MV-4-11 (cell line): ENCODE measurements at regions not wholly inside any gene's neighbourhood (a gene's known extent, or its start where the extent isn't known, plus 50 kb on each side); places are given as distances from the start of the nearest gene placed in this dataset.
"Not testable (repeated sequence)": the region's sequence is repeated elsewhere in the genome, so short reads cannot be mapped to it uniquely, and the experiment has no call there.

Source experiments
- DNase-seq: peaks from one replicate; lab custom pipeline; 2025; lab: John Stamatoyannopoulos, UW

- no peak for DNase-seq
Measured at GRCh38 chr20:48329676-48330664, 497.8 kb downstream of the PREX1 start.

- DNase-seq, result no peak
Measured at GRCh38 chr20:48329031-48329615, 498.7 kb downstream of the PREX1 start.

GRCh38 chr20:48327848-48328247 lies 500.0 kb downstream of the PREX1 start:
- not testable (repeated sequence) for DNase-seq

- no peak for DNase-seq
Measured at GRCh38 chr20:48326868-48327267, 500.9 kb downstream of the PREX1 start.

- no peak for DNase-seq
Measured at GRCh38 chr20:48326434-48326691, 501.4 kb downstream of the PREX1 start.

GRCh38 chr20:48325656-48326433 lies 502.0 kb downstream of the PREX1 start:
- DNase-seq, result no peak

- DNase-seq, result no peak
Measured at GRCh38 chr20:48324744-48325143, 503.1 kb downstream of the PREX1 start.

- DNase-seq, result no peak
Measured at GRCh38 chr20:48321271-48321670, 506.5 kb downstream of the PREX1 start.

- DNase-seq, result no peak
Measured at GRCh38 chr20:48319943-48320584, 507.7 kb downstream of the PREX1 start.

- no peak for DNase-seq
Measured at GRCh38 chr20:48317578-48317977, 510.2 kb downstream of the PREX1 start.

- no peak for DNase-seq
Measured at GRCh38 chr20:48314925-48315592, 512.7 kb downstream of the PREX1 start.

- no peak for DNase-seq
Measured at GRCh38 chr20:48313324-48313723, 514.5 kb downstream of the PREX1 start.

GRCh38 chr20:48311956-48312355 lies 515.8 kb downstream of the PREX1 start:
- DNase-seq, result no peak

- no peak for DNase-seq
Measured at GRCh38 chr20:48310305-48310704, 517.5 kb downstream of the PREX1 start.

GRCh38 chr20:48309293-48309692 lies 518.5 kb downstream of the PREX1 start:
- no peak for DNase-seq

GRCh38 chr20:48308882-48309281 lies 518.9 kb downstream of the PREX1 start:
- DNase-seq, result no peak

- no peak for DNase-seq
Measured at GRCh38 chr20:48308232-48308781, 519.5 kb downstream of the PREX1 start.

GRCh38 chr20:48307277-48307676 lies 520.5 kb downstream of the PREX1 start:
- no peak for DNase-seq

- no peak for DNase-seq
Measured at GRCh38 chr20:48302844-48303542, 517.7 kb upstream of the SULF2 start.

- DNase-seq, result no peak
Measured at GRCh38 chr20:48302149-48302548, 516.9 kb upstream of the SULF2 start.

- DNase-seq, result no peak
Measured at GRCh38 chr20:48301189-48301588, 515.9 kb upstream of the SULF2 start.
